RWPE1 (cell line): ENCODE measurements at regions not wholly inside any gene's neighbourhood (a gene's known extent, or its start where the extent isn't known, plus 50 kb on each side); places are given as distances from the start of the nearest gene placed in this dataset.

Experiments
- CTCF ChIA-PET: fragments of 350-600 bp; sonication (Branson Sonifier 250); formaldehyde crosslinking; extraction: SDS; loops from one replicate; lab custom pipeline; 2021; lab: Yijun Ruan, JAX
- POLR2A ChIA-PET: fragments of 400-600 bp; formaldehyde crosslinking; extraction: SDS; loops from one replicate; lab custom pipeline; 2020; ENCODE audit warnings: antibody characterized with exemption; ENCODE audit not compliant: low non-redundant PET; lab: Yijun Ruan, JAX
- DNase-seq: peaks from one replicate; pipeline ENCODE4 v3.0.0; 2012; ENCODE audit warnings: low spot score
- H3K27ac ChIP-seq: fragments of 450-650 bp; 2 replicates; pipeline ENCODE4 v1.5.1; 2017
- CTCF ChIP-seq: fragments of 450-650 bp; conservative IDR thresholded peaks from 2 replicates; pipeline ENCODE4 v1.5.1; 2017; ENCODE audit warnings: low read depth, mild to moderate bottlenecking

- no peak overlapping the region for H3K27ac ChIP-seq
- ChIA-PET POLR2A (no interaction called here), CTCF (no interaction called here)
- TF ChIP-seq CTCF = no peak
- DNase-seq = no peak
These were observed 182.1 kb downstream of the CAPZA3 start for GRCh38 chr12:18919871-18920511.

GRCh38 chr12:18922851-18923250, 184.9 kb downstream of the CAPZA3 start:
- POLR2A ChIA-PET = no interaction called here
- TF ChIP-seq CTCF = no peak
- DNase-seq = no peak
- CTCF ChIA-PET = no interaction called here
- H3K27ac ChIP-seq = no peak overlapping the region

GRCh38 chr12:18923721-18924120, 185.8 kb downstream of the CAPZA3 start:
- H3K27ac ChIP-seq = no peak overlapping the region
- CTCF ChIA-PET = no interaction called here
- no peak for TF ChIP-seq CTCF
- no peak for DNase-seq
- POLR2A ChIA-PET = no interaction called here

- POLR2A ChIA-PET = no interaction called here
- CTCF ChIA-PET = no interaction called here
- DNase-seq = no peak
- no peak for TF ChIP-seq CTCF
- H3K27ac ChIP-seq = no peak overlapping the region
These were observed 188.3 kb downstream of the CAPZA3 start for GRCh38 chr12:18926188-18926587.

GRCh38 chr12:18932211-18932610, 194.3 kb downstream of the CAPZA3 start:
- CTCF ChIA-PET = no interaction called here
- no peak for DNase-seq
- no peak for TF ChIP-seq CTCF
- no peak overlapping the region for H3K27ac ChIP-seq
- POLR2A ChIA-PET = no interaction called here

GRCh38 chr12:18932715-18933114, 194.8 kb downstream of the CAPZA3 start:
- no peak for DNase-seq
- H3K27ac ChIP-seq = no peak overlapping the region
- CTCF ChIA-PET = no interaction called here
- POLR2A ChIA-PET = no interaction called here
- no peak for TF ChIP-seq CTCF
